ENCODE measurements at regions not wholly inside any gene's neighbourhood (a gene's known extent, or its start where the extent isn't known, plus 50 kb on each side); places are given as distances from the start of the nearest gene placed in this dataset.
"Not testable (repeated sequence)": the region's sequence is repeated elsewhere in the genome, so short reads cannot be mapped to it uniquely, and the experiment has no call there.

DNA sequence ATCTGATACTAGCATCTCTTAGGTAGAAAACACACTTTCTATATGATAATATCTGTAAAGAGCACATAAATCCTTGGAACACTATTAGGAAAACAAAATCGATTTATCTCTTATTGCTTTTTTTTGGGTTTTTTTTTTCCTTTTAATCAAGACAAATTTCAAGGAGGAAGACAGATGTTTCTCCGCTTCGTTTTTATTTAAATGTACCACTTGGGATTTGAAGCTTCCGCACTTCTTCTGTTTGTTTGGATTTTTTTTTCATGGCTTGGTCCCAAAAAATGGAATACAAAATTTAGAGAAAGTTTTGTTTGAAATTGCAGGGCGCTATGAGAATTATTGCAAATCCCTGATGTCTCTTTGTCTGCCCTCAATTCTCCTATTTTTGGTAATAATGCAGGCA is 51.7 kb upstream of the NBPF19 start:
- H3K4me2 ChIP-seq (ENCODE audit: insufficient read depth, low read length); H4K20me1 ChIP-seq (ENCODE audit: insufficient read depth, low read length); H3K79me2 ChIP-seq (ENCODE audit: insufficient read depth, low read length); H3K27me3 ChIP-seq (ENCODE audit: insufficient read depth, low read length, poor library complexity); H3K9ac ChIP-seq (ENCODE audit: low read depth, low read length); DNase-seq; ATAC-seq (ENCODE audit: insufficient read depth, low read depth); H3K36me3 ChIP-seq (ENCODE audit: insufficient read depth, low read length); H3K9me3 ChIP-seq (ENCODE audit: insufficient read depth, low read length, severe bottlenecking); H3K27ac ChIP-seq (ENCODE audit: low read length); H2AFZ ChIP-seq (ENCODE audit: low read depth, low read length); H3K4me1 ChIP-seq (ENCODE audit: insufficient read depth, low read length); H3K4me3 ChIP-seq (ENCODE audit: low read depth in 1 of 2, low read length in 2 of 2): not testable (repeated sequence)

Data from DND-41 (cell line).